ENCODE measurements at regions not wholly inside any gene's neighbourhood (a gene's known extent, or its start where the extent isn't known, plus 50 kb on each side); places are given as distances from the start of the nearest gene placed in this dataset.

DNA sequence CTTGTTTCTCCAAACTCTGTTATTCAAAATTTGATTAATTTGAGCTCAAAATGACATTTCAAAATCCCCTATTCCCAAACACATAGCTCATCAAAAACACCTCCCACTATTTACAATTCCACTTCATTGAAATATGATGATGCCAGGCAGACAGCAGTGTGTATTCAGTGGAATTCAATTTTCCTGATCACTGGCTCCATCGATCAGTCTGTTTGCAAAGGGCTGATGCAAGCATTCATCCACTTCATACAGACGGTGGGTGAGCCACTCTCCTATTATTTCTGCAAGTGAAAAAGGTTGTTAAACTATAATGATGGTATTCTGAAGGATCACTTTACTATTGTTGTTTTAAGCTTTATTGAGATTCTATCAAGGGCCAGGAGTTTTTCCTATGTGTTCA is 90.7 kb downstream of the RTP4 start:
- TF ChIP-seq, protein P1, sequence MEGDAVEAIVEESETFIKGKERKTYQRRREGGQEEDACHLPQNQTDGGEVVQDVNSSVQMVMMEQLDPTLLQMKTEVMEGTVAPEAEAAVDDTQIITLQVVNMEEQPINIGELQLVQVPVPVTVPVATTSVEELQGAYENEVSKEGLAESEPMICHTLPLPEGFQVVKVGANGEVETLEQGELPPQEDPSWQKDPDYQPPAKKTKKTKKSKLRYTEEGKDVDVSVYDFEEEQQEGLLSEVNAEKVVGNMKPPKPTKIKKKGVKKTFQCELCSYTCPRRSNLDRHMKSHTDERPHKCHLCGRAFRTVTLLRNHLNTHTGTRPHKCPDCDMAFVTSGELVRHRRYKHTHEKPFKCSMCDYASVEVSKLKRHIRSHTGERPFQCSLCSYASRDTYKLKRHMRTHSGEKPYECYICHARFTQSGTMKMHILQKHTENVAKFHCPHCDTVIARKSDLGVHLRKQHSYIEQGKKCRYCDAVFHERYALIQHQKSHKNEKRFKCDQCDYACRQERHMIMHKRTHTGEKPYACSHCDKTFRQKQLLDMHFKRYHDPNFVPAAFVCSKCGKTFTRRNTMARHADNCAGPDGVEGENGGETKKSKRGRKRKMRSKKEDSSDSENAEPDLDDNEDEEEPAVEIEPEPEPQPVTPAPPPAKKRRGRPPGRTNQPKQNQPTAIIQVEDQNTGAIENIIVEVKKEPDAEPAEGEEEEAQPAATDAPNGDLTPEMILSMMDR (IDR thresholded peaks at IDR 0.05): no peak
- TF ChIP-seq POLR2A (IDR thresholded peaks at IDR 0.05): no peak

Measured in suprapubic skin (tissue), 3 donors.